ENCODE measurements at regions not wholly inside any gene's neighbourhood (a gene's known extent, or its start where the extent isn't known, plus 50 kb on each side); places are given as distances from the start of the nearest gene placed in this dataset.
"Not testable (repeated sequence)": the region's sequence is repeated elsewhere in the genome, so short reads cannot be mapped to it uniquely, and the experiment has no call there.

GRCh38 chr4:188660796-188661195 lies 521.6 kb downstream of the TRIML1 start:
- peaks cover 23 to 33% of the 10 kb centered on the region in 2 donors for H3K9me3 Mint-ChIP-seq
- DNase-seq (no peak), ATAC-seq (no peak)
- H3K27ac Mint-ChIP-seq, result no peak overlapping the region
- H3K4me3 Mint-ChIP-seq, result no peak overlapping the region
- H3K4me1 Mint-ChIP-seq, result no peaks in the 10 kb centered on the region
- no peaks in the 10 kb centered on the region for H3K27me3 Mint-ChIP-seq

GRCh38 chr4:188661502-188661901 lies 522.3 kb downstream of the TRIML1 start:
- no peaks in the 10 kb centered on the region for H3K4me1 Mint-ChIP-seq

GRCh38 chr4:188663369-188663768 lies 524.1 kb downstream of the TRIML1 start:
- no peak overlapping the region for H3K27ac Mint-ChIP-seq
- DNase-seq, result no peak

More at GRCh38 chr4:188661502-188661901, 522.3 kb downstream of the TRIML1 start:
- Mint-ChIP-seq H3K27me3 (no peaks in the 10 kb centered on the region), H3K27ac (no peak overlapping the region), H3K4me3 (no peak overlapping the region), H3K9me3 (peaks cover 26 to 29% of the 10 kb centered on the region in 2 donors)
- DNase-seq, result no peak
- ATAC-seq, result no peak

GRCh38 chr4:188665491-188666457 lies 526.5 kb downstream of the TRIML1 start:
- DNase-seq (no peak), ATAC-seq (no peak)
- Mint-ChIP-seq H3K4me1 (no peaks in the 10 kb centered on the region), H3K27ac (no peak overlapping the region), H3K27me3 (no peaks in the 10 kb centered on the region), H3K4me3 (no peak overlapping the region), H3K9me3 (peaks cover 18 to 31% of the 10 kb centered on the region in 2 donors)

More at GRCh38 chr4:188663369-188663768, 524.1 kb downstream of the TRIML1 start:
- Mint-ChIP-seq H3K9me3 (peaks cover 16 to 28% of the 10 kb centered on the region in 2 donors), H3K4me1 (no peaks in the 10 kb centered on the region), H3K27me3 (no peaks in the 10 kb centered on the region), H3K4me3 (no peak overlapping the region)
- ATAC-seq, result no peak

- ATAC-seq, H3K27ac Mint-ChIP-seq, H3K4me3 Mint-ChIP-seq, H3K27me3 Mint-ChIP-seq, DNase-seq, H3K4me1 Mint-ChIP-seq: not testable (repeated sequence)
- H3K9me3 Mint-ChIP-seq, result peaks cover 7 to 33% of the 10 kb centered on the region in 2 donors
Observed at GRCh38 chr4:188678691-188679090, 539.5 kb downstream of the TRIML1 start.

- Mint-ChIP-seq H3K9me3 (peaks cover 10 to 21% of the 10 kb centered on the region in 2 donors), H3K27me3 (no peaks in the 10 kb centered on the region), H3K4me3 (no peak overlapping the region), H3K4me1 (no peaks in the 10 kb centered on the region), H3K27ac (no peak overlapping the region)
- no peak for ATAC-seq
- DNase-seq, result no peak
Observed at GRCh38 chr4:188680004-188680666, 540.9 kb downstream of the TRIML1 start.

- DNase-seq, result no peak
- no peaks in the 10 kb centered on the region for H3K27me3 Mint-ChIP-seq
- no peak overlapping the region for H3K27ac Mint-ChIP-seq
- no peak overlapping the region for H3K4me3 Mint-ChIP-seq
- H3K4me1 Mint-ChIP-seq, result no peaks in the 10 kb centered on the region
- no peak for ATAC-seq
- peaks cover 6 to 16% of the 10 kb centered on the region in 2 donors for H3K9me3 Mint-ChIP-seq
Observed at GRCh38 chr4:188680667-188681063, 541.4 kb downstream of the TRIML1 start.

- DNase-seq, result no peak
- H3K27ac Mint-ChIP-seq, result no peak overlapping the region
- ATAC-seq, result no peak
- H3K9me3 Mint-ChIP-seq, result peaks cover 11 to 20% of the 10 kb centered on the region in 2 donors
- no peaks in the 10 kb centered on the region for H3K27me3 Mint-ChIP-seq
- no peaks in the 10 kb centered on the region for H3K4me1 Mint-ChIP-seq
- H3K4me3 Mint-ChIP-seq, result no peak overlapping the region
Observed at GRCh38 chr4:188682321-188682720, 543.1 kb downstream of the TRIML1 start.

- H3K27ac Mint-ChIP-seq, result no peak overlapping the region
- no peaks in the 10 kb centered on the region for H3K27me3 Mint-ChIP-seq
- DNase-seq, result no peak
- no peak for ATAC-seq
- H3K4me3 Mint-ChIP-seq, result no peak overlapping the region
- H3K4me1 Mint-ChIP-seq, result no peaks in the 10 kb centered on the region
- peaks cover 14 to 27% of the 10 kb centered on the region in 2 donors for H3K9me3 Mint-ChIP-seq
Observed at GRCh38 chr4:188683571-188683970, 544.3 kb downstream of the TRIML1 start.

- Mint-ChIP-seq H3K27me3 (no peaks in the 10 kb centered on the region), H3K9me3 (peaks cover 14 to 16% of the 10 kb centered on the region in 2 donors), H3K4me1 (no peaks in the 10 kb centered on the region), H3K4me3 (no peak overlapping the region), H3K27ac (no peak overlapping the region)
- DNase-seq (no peak), ATAC-seq (no peak)
Observed at GRCh38 chr4:188688956-188689355, 549.7 kb downstream of the TRIML1 start.

- H3K27ac Mint-ChIP-seq, result no peak overlapping the region
- peaks cover 12 to 14% of the 10 kb centered on the region in 2 donors for H3K9me3 Mint-ChIP-seq
- no peak overlapping the region for H3K4me3 Mint-ChIP-seq
- H3K27me3 Mint-ChIP-seq, result no peaks in the 10 kb centered on the region
- H3K4me1 Mint-ChIP-seq, result no peaks in the 10 kb centered on the region
- no peak for ATAC-seq
- DNase-seq, result no peak
Observed at GRCh38 chr4:188691811-188692210, 552.6 kb downstream of the TRIML1 start.

- DNase-seq (no peak), ATAC-seq (no peak)
- Mint-ChIP-seq H3K4me3 (no peak overlapping the region), H3K27ac (no peak overlapping the region), H3K9me3 (no peaks in the 10 kb centered on the region), H3K27me3 (no peaks in the 10 kb centered on the region), H3K4me1 (no peaks in the 10 kb centered on the region)
Observed at GRCh38 chr4:188695261-188695660, 556.0 kb downstream of the TRIML1 start.

- no peak for ATAC-seq
- H3K9me3 Mint-ChIP-seq, result peaks cover 0 to 1% of the 10 kb centered on the region in 2 donors
Observed at GRCh38 chr4:188697243-188697642, 558.0 kb downstream of the TRIML1 start.

GRCh38 chr4:188701952-188702351 lies 562.7 kb downstream of the TRIML1 start:
- DNase-seq (no peak), ATAC-seq (no peak)
- Mint-ChIP-seq H3K4me3 (no peak overlapping the region), H3K9me3 (peaks cover 0 to 16% of the 10 kb centered on the region in 2 donors), H3K27me3 (no peaks in the 10 kb centered on the region), H3K4me1 (no peaks in the 10 kb centered on the region), H3K27ac (no peak overlapping the region)

More at GRCh38 chr4:188697243-188697642, 558.0 kb downstream of the TRIML1 start:
- H3K4me1 Mint-ChIP-seq, result no peaks in the 10 kb centered on the region
- no peak overlapping the region for H3K4me3 Mint-ChIP-seq
- H3K27ac Mint-ChIP-seq, result no peak overlapping the region
- DNase-seq, result no peak
- H3K27me3 Mint-ChIP-seq, result no peaks in the 10 kb centered on the region

GRCh38 chr4:188704288-188704687 lies 565.0 kb downstream of the TRIML1 start:
- Mint-ChIP-seq H3K9me3 (peaks cover 4 to 22% of the 10 kb centered on the region in 2 donors), H3K4me3 (no peak overlapping the region), H3K27me3 (no peaks in the 10 kb centered on the region), H3K4me1 (no peaks in the 10 kb centered on the region), H3K27ac (no peak overlapping the region)
- no peak for DNase-seq
- no peak for ATAC-seq

- Mint-ChIP-seq H3K4me1 (no peaks in the 10 kb centered on the region), H3K27me3 (no peaks in the 10 kb centered on the region), H3K4me3 (no peak overlapping the region), H3K9me3 (peaks cover 7 to 28% of the 10 kb centered on the region in 2 donors), H3K27ac (no peak overlapping the region)
- DNase-seq (no peak), ATAC-seq (no peak)
Observed at GRCh38 chr4:188707036-188707435, 567.8 kb downstream of the TRIML1 start.
